ENCODE measurements at regions not wholly inside any gene's neighbourhood (a gene's known extent, or its start where the extent isn't known, plus 50 kb on each side); places are given as distances from the start of the nearest gene placed in this dataset.
"Not testable (repeated sequence)": the region's sequence is repeated elsewhere in the genome, so short reads cannot be mapped to it uniquely, and the experiment has no call there.

DNA sequence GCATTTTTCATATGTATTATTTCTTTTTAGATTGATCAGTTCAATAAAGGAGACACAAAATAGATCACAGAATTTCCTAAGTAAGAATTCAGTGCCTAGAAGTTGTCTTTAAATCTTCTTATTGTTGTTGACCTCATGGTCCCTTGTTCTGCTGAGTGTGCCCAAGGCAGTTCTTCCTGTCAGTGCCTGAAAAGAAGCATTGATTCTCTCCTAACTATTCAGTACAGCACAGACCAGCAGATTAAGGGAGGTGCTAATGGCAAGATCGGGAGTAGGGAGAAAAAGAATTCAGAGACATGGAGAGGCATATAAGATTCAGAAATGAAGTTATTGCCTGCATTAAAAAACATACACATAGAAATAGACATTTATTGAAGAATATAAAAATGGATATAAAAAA is 180.5 kb upstream of the PCDH9 start:
- DNase-seq (ENCODE audit: low read depth) = no peak

DNA sequence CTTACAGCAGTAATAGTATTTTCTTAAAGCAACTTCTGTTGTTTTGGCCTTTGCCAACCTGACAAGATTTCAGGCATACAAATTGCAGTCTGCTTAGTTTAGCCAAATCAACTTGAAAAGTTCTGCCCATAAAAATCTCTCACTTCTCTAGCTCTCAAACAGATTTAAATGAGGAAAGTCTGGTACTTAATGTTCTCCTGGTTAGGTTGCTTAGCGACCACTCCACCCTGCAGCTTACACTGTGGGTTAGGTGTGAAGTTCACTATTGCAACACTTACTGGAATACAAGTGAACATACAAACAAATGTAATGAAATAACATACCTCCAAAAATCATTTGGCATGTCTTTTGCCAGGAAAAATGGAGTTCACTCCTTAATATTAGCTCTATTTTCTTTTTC is 178.7 kb upstream of the PCDH9 start:
- no peak for TF ChIP-seq CTCF (IDR thresholded peaks at IDR 0.05; ENCODE audit: low read depth, low read length, missing control alignments)
- no peak overlapping the region for H3K4me3 ChIP-seq (ENCODE audit: low read depth, low read length)
- DNase-seq (ENCODE audit: low read depth) = no peak

More for the DNA sequence above, 180.5 kb upstream of the PCDH9 start:
- no peak for TF ChIP-seq CTCF (IDR thresholded peaks at IDR 0.05; ENCODE audit: low read depth, low read length, missing control alignments)
- no peak overlapping the region for H3K4me3 ChIP-seq (ENCODE audit: low read depth, low read length)

- no peak for TF ChIP-seq CTCF (IDR thresholded peaks at IDR 0.05; ENCODE audit: low read depth, low read length, missing control alignments)
Observed at GRCh38 chr13:67402546-67402945, 172.4 kb upstream of the PCDH9 start.

GRCh38 chr13:67395577-67395976 is 165.4 kb upstream of the PCDH9 start:
- no peak for DNase-seq (ENCODE audit: low read depth)
- no peak overlapping the region for H3K4me3 ChIP-seq (ENCODE audit: low read depth, low read length)
- TF ChIP-seq CTCF (IDR thresholded peaks at IDR 0.05; ENCODE audit: low read depth, low read length, missing control alignments) = no peak

More at GRCh38 chr13:67402546-67402945, 172.4 kb upstream of the PCDH9 start:
- H3K4me3 ChIP-seq (ENCODE audit: low read depth, low read length) = no peak overlapping the region
- no peak for DNase-seq (ENCODE audit: low read depth)

- TF ChIP-seq CTCF (IDR thresholded peaks at IDR 0.05; ENCODE audit: low read depth, low read length, missing control alignments) = no peak
- no peak for DNase-seq (ENCODE audit: low read depth)
- H3K4me3 ChIP-seq (ENCODE audit: low read depth, low read length) = no peak overlapping the region
Observed at GRCh38 chr13:67392014-67392413, 161.9 kb upstream of the PCDH9 start.

DNA sequence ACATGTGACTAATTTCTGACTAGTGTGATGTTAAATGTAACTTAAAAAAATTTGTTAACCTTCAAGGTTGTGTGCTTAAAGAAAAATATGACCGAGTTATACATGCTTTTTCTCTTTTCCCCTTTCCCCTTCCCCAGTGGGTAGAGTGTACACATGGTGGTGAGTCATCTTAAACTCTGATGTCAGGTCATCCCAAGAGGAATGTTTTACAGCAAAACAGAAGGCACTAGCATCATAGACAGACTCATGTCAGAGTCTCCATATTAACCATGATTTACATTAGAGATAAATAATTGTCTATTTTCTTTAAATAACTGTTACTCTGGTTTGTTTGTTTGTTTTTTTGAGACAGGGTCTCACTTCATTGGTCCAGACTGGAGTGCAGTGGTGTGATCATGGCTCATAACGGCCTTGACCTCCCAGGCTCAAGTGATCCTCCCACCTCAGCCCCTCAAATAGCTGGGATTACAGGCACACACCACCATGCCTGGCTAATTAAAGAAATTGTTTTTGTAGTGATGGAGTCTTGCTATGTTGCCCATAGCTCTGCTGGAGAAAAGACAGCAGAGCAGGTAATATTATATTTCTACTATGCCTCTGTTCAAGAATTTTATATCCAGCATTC is 160.4 kb upstream of the PCDH9 start:
- no peak overlapping the region for H3K4me3 ChIP-seq (ENCODE audit: low read depth, low read length)
- no peak for TF ChIP-seq CTCF (IDR thresholded peaks at IDR 0.05; ENCODE audit: low read depth, low read length, missing control alignments)
- DNase-seq (ENCODE audit: low read depth) = no peak

DNA sequence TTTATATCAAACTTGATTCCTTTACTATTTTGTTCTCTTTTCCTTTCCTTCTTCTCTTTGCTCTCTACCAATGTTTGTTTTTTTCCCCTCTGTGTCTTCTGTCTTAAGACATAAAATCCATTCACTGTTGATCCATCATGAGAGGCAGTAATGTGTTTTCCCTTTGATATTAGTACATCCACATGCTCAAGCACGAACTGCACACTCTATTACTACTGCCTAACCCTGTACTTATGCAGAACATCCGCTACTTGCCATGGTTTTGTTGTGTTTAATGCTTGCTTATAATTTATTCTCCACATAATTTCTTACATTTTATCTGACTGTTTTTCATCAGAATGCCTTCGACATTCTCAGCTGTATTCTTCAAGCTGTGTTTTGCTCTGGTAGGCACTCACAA is 159.0 kb upstream of the PCDH9 start:
- H3K4me3 ChIP-seq (ENCODE audit: low read depth, low read length) = no peak overlapping the region
- no peak for DNase-seq (ENCODE audit: low read depth)
- no peak for TF ChIP-seq CTCF (IDR thresholded peaks at IDR 0.05; ENCODE audit: low read depth, low read length, missing control alignments)

DNA sequence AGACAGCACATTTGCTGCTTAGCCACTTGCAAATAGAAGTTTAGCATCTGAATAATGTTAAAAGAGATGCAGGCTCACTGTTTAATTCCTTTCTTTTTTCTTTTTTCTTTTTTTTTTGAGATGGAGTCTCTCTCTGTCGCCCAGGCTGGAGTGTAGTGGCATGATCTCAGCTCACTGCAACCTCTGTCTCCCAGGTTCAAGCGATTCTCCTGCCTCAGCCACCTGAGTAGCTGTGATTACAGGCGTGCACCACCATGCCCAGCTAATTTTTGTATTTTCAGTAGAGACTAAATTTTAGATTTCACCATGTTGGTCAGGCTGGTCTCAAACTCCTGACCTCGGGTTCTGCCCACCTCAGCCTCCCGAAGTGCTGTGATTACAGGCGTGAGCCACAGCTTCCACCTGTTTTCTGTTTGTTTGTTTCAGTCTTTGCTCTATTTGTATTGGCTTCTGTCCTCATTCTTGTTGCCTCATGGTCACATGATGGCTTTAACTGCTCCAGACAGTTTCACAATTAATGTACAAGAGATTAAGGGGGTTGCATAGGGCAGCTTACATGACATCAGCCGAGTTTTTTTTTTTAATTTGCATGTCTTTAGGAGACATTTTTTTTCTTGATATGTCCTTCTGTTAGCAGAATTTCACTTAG is 153.1 kb upstream of the PCDH9 start:
- DNase-seq (ENCODE audit: low read depth) = not testable (repeated sequence)

More for the DNA sequence above, 153.1 kb upstream of the PCDH9 start:
- not testable (repeated sequence) for H3K4me3 ChIP-seq (ENCODE audit: low read depth, low read length)

Data from GM12864 (cell line).